MM.1S (cell line): ENCODE measurements at regions not wholly inside any gene's neighbourhood (a gene's known extent, or its start where the extent isn't known, plus 50 kb on each side); places are given as distances from the start of the nearest gene placed in this dataset.

Experiments
- DNase-seq: peaks from one replicate; pipeline ENCODE4 v3.0.0-alpha.2; 2015
- H2AFZ ChIP-seq: fragments of 300-600 bp; sonication (generic); 2 replicates; pipeline ENCODE4 v1.6.0; 2016; ENCODE audit warnings: antibody characterized with exemption, low read length
- H3F3A ChIP-seq: fragments of 300-600 bp; sonication (generic); 2 replicates; pipeline ENCODE4 v1.6.1; 2016; ENCODE audit warnings: mild to moderate bottlenecking, antibody characterized with exemption, low read length, moderate library complexity, mixed read lengths; ENCODE audit not compliant: insufficient read depth
- H3K27ac ChIP-seq: fragments of 300-600 bp; sonication (generic); 2 replicates; pipeline ENCODE4 v1.5.1; 2016; ENCODE audit warnings: mild to moderate bottlenecking, low read length
- H3K27me3 ChIP-seq: fragments of 300-600 bp; sonication (generic); replicated peaks from 2 replicates; pipeline ENCODE4 v1.6.0; 2016; ENCODE audit warnings: low read length; ENCODE audit not compliant: insufficient read depth
- H3K36me3 ChIP-seq: fragments of 300-600 bp; sonication (generic); replicated peaks from 2 replicates; pipeline ENCODE4 v1.6.1; 2016; ENCODE audit warnings: mild to moderate bottlenecking, low read length, mixed read lengths; ENCODE audit not compliant: insufficient read depth
- H3K4me1 ChIP-seq: fragments of 300-600 bp; sonication (generic); 2 replicates; pipeline ENCODE4 v1.6.1; 2016; ENCODE audit warnings: low read length, mixed read lengths
- H3K4me2 ChIP-seq: fragments of 300-600 bp; sonication (generic); 2 replicates; pipeline ENCODE4 v1.6.0; 2016; ENCODE audit warnings: low read depth, low read length
- H3K4me3 ChIP-seq: fragments of 300-600 bp; sonication (generic); 2 replicates; pipeline ENCODE4 v1.5.1; 2016; ENCODE audit warnings: low read length, mixed read lengths
- H3K79me2 ChIP-seq: fragments of 300-600 bp; sonication (generic); 2 replicates; pipeline ENCODE4 v1.6.1; 2016; ENCODE audit warnings: mixed run types, low read length, mixed read lengths
- H3K9ac ChIP-seq: fragments of 300-600 bp; sonication (generic); 2 replicates; pipeline ENCODE4 v1.6.1; 2016; ENCODE audit warnings: low read length, mixed read lengths
- H3K9me2 ChIP-seq: fragments of 300-600 bp; sonication (generic); replicated peaks from 2 replicates; pipeline ENCODE4 v1.6.1; 2016; ENCODE audit warnings: mild to moderate bottlenecking, low read length, mixed read lengths; ENCODE audit not compliant: insufficient read depth
- H3K9me3 ChIP-seq: fragments of 300-600 bp; sonication (generic); replicated peaks from 2 replicates; pipeline ENCODE4 v1.6.1; 2016; ENCODE audit warnings: mild to moderate bottlenecking, low read length, mixed read lengths; ENCODE audit not compliant: insufficient read depth
- H4K20me1 ChIP-seq: fragments of 300-600 bp; sonication (generic); 2 replicates; pipeline ENCODE4 v1.6.1; 2016; ENCODE audit warnings: mild to moderate bottlenecking, low read length, moderate library complexity, mixed read lengths; ENCODE audit not compliant: insufficient read depth
- EZH2 ChIP-seq: fragments of 300-600 bp; sonication (generic); optimal IDR thresholded peaks from 2 replicates; pipeline ENCODE3; 2017; ENCODE audit warnings: low read depth, mild to moderate bottlenecking, antibody characterized with exemption, low read length, mixed read lengths
- EZH2phosphoT487 ChIP-seq: fragments of 300-600 bp; sonication (generic); IDR thresholded peaks from 2 replicates; pipeline ENCODE4 v1.6.1; 2018; ENCODE audit warnings: antibody characterized with exemption, low read length
- TF ChIP-seq, protein P1 (sequence below): fragments of 300-600 bp; sonication (generic); IDR thresholded peaks from 2 replicates; pipeline ENCODE4 v1.5.1; 2016; ENCODE audit warnings: antibody characterized with exemption, low read length, mixed read lengths

DNA sequence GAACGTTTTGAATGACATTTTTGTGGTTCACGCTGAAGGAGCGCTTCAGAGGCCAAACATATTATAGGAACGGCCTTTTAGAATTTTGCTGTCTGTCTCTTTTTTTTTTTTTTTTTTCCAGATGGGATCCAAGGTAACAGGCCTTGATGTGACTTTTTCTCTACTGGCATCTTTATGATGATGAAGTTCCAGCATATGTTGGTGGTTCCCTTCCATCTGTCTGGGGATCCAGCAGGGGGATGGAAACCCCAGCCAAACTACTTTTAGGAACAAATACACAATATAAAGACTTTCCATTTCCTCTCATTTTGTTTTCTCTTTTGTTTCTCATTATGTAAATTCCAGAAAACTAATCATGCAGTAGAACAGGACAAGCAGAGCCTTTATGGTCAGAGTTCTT is 239.3 kb upstream of the PRICKLE1 start:
- Histone ChIP-seq H3K4me3 (no peak overlapping the region), H3K9ac (no peak overlapping the region), H3K27me3 (no peaks in the 10 kb centered on the region), H3K4me2 (no peak overlapping the region), H3K27ac (no peak overlapping the region), H3K9me3 (no peaks in the 10 kb centered on the region), H3K36me3 (no peaks in the 10 kb centered on the region), H2AFZ (no peak overlapping the region), H3F3A (no peaks in the 10 kb centered on the region), H4K20me1 (no peaks in the 10 kb centered on the region), H3K4me1 (no peaks in the 10 kb centered on the region), H3K9me2 (no peaks in the 10 kb centered on the region), H3K79me2 (no peaks in the 10 kb centered on the region)
- no peak for DNase-seq
- TF ChIP-seq, protein P1, sequence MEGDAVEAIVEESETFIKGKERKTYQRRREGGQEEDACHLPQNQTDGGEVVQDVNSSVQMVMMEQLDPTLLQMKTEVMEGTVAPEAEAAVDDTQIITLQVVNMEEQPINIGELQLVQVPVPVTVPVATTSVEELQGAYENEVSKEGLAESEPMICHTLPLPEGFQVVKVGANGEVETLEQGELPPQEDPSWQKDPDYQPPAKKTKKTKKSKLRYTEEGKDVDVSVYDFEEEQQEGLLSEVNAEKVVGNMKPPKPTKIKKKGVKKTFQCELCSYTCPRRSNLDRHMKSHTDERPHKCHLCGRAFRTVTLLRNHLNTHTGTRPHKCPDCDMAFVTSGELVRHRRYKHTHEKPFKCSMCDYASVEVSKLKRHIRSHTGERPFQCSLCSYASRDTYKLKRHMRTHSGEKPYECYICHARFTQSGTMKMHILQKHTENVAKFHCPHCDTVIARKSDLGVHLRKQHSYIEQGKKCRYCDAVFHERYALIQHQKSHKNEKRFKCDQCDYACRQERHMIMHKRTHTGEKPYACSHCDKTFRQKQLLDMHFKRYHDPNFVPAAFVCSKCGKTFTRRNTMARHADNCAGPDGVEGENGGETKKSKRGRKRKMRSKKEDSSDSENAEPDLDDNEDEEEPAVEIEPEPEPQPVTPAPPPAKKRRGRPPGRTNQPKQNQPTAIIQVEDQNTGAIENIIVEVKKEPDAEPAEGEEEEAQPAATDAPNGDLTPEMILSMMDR, result no peak
- TF ChIP-seq EZH2 (no peak), EZH2phosphoT487 (no peak)

DNA sequence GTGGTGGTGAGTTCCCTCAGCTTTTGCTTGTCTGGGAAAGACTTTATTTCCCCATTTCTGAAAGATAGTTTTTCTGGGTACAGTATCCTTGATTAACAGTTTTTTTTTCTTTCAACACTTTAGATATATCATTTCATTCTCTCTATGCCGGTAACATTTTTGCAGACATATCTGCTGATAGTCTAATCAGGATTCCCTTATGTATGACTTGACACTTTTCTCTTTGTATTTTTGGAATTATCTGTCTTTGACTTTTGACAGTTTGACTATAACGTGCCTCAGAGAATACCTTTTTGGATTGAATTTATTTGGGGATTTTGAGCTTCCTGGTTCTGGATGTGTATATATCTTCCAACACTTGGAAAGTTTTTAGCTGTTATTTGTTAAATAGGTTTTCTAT is 234.8 kb upstream of the PRICKLE1 start:
- Histone ChIP-seq H3K4me2 (no peak overlapping the region), H4K20me1 (no peaks in the 10 kb centered on the region), H3K9me3 (no peaks in the 10 kb centered on the region), H3F3A (no peaks in the 10 kb centered on the region), H3K27me3 (no peaks in the 10 kb centered on the region), H3K27ac (no peak overlapping the region), H3K79me2 (no peaks in the 10 kb centered on the region), H2AFZ (no peak overlapping the region), H3K9ac (no peak overlapping the region), H3K4me1 (no peaks in the 10 kb centered on the region), H3K4me3 (no peak overlapping the region), H3K36me3 (no peaks in the 10 kb centered on the region), H3K9me2 (no peaks in the 10 kb centered on the region)
- no peak for DNase-seq
- TF ChIP-seq, protein P1, result no peak
- no peak for TF ChIP-seq EZH2
- TF ChIP-seq EZH2phosphoT487, result no peak

DNA sequence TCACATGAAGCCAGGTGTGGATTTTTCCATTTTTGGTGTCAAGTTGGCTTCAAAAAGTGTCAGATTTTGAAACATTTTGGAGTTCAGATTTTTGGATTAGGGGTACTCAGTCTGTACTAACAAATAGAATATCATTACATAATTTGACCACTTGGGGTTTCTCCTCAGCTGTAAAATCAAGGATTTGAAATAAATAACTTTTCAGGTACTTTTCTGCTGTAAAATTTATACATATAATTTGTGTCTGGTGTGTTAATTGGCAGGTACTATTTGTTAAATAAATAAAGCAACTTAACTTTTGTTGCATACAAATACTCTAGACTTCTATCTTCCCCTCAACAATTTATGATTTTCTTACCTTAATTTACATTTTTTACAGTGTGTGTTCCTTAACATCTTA is 234.1 kb upstream of the PRICKLE1 start:
- TF ChIP-seq EZH2phosphoT487, result no peak
- TF ChIP-seq EZH2, result no peak
- TF ChIP-seq, protein P1, result no peak
- no peaks in the 10 kb centered on the region for H3K27me3 ChIP-seq
- no peaks in the 10 kb centered on the region for H3K79me2 ChIP-seq
- no peaks in the 10 kb centered on the region for H3F3A ChIP-seq
- no peak overlapping the region for H3K27ac ChIP-seq
- H3K4me2 ChIP-seq, result no peak overlapping the region
- H3K4me1 ChIP-seq, result no peaks in the 10 kb centered on the region
- H3K9me2 ChIP-seq, result no peaks in the 10 kb centered on the region
- no peak overlapping the region for H2AFZ ChIP-seq
- no peaks in the 10 kb centered on the region for H3K9me3 ChIP-seq
- no peak overlapping the region for H3K4me3 ChIP-seq
- DNase-seq, result no peak
- no peak overlapping the region for H3K9ac ChIP-seq
- no peaks in the 10 kb centered on the region for H4K20me1 ChIP-seq
- no peaks in the 10 kb centered on the region for H3K36me3 ChIP-seq
